Neural cell (in vitro differentiated cells): ENCODE measurements at regions not wholly inside any gene's neighbourhood (a gene's known extent, or its start where the extent isn't known, plus 50 kb on each side); places are given as distances from the start of the nearest gene placed in this dataset.

ENCODE experiments used
- EZH2 ChIP-seq: fragments of 200-600, 300-800 bp; shearing (Covaris generic), sonication (generic); IDR thresholded peaks from 2 replicates; pipeline ENCODE4 v1.6.1; 2014; ENCODE audit warnings: antibody characterized with exemption, low read length, borderline replicate concordance, mild to moderate bottlenecking; ENCODE audit not compliant: insufficient read depth, poor library complexity, severe bottlenecking
- POLR2AphosphoS5 ChIP-seq: IDR thresholded peaks from 2 replicates; pipeline ENCODE4 v1.6.1; 2012
- REST ChIP-seq: IDR thresholded peaks from 2 replicates; pipeline ENCODE4 v1.6.1; 2012; ENCODE audit warnings: borderline replicate concordance
- SMC3 ChIP-seq: fragments of 450-650 bp; conservative IDR thresholded peaks from 2 replicates; pipeline ENCODE4 v1.6.1; 2014; ENCODE audit warnings: antibody characterized with exemption, mild to moderate bottlenecking, moderate library complexity; ENCODE audit not compliant: poor library complexity
- TAF1 ChIP-seq: IDR thresholded peaks from 2 replicates; pipeline ENCODE4 v1.6.1; 2012; ENCODE audit warnings: low read depth
- TF ChIP-seq, protein P1 (sequence below): fragments of 450-650 bp; IDR thresholded peaks from 2 replicates; pipeline ENCODE4 v1.5.1; 2014; ENCODE audit warnings: antibody characterized with exemption, mild to moderate bottlenecking, moderate library complexity; ENCODE audit not compliant: poor library complexity, severe bottlenecking

GRCh38 chr20:24050119-24050518 lies 61.5 kb upstream of the GGTLC1 start:
- TF ChIP-seq EZH2: no peak
- TF ChIP-seq SMC3: no peak
- TF ChIP-seq REST: no peak
- TF ChIP-seq, protein P1, sequence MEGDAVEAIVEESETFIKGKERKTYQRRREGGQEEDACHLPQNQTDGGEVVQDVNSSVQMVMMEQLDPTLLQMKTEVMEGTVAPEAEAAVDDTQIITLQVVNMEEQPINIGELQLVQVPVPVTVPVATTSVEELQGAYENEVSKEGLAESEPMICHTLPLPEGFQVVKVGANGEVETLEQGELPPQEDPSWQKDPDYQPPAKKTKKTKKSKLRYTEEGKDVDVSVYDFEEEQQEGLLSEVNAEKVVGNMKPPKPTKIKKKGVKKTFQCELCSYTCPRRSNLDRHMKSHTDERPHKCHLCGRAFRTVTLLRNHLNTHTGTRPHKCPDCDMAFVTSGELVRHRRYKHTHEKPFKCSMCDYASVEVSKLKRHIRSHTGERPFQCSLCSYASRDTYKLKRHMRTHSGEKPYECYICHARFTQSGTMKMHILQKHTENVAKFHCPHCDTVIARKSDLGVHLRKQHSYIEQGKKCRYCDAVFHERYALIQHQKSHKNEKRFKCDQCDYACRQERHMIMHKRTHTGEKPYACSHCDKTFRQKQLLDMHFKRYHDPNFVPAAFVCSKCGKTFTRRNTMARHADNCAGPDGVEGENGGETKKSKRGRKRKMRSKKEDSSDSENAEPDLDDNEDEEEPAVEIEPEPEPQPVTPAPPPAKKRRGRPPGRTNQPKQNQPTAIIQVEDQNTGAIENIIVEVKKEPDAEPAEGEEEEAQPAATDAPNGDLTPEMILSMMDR: no peak
- no peak for TF ChIP-seq POLR2AphosphoS5
- no peak for TF ChIP-seq TAF1
